Uterus (tissue), 2 donors: ENCODE measurements at regions not wholly inside any gene's neighbourhood (a gene's known extent, or its start where the extent isn't known, plus 50 kb on each side); places are given as distances from the start of the nearest gene placed in this dataset.

ENCODE experiments used
- POLR2A ChIP-seq, 2 donors: fragments of 450-650 bp; IDR thresholded peaks; one replicate each; pipeline ENCODE4 v1.6.1; 2016; ENCODE audit warnings: antibody characterized with exemption in 2 of 2, mild to moderate bottlenecking in 1 of 2, moderate library complexity in 1 of 2
- TF ChIP-seq, protein P1 (sequence below), 4 experiments: fragments of 200-600 bp in 2 of 4; fragments of 450-650 bp in 2 of 4; sonication (generic) in 2 of 4; IDR thresholded peaks; one replicate each; pipeline ENCODE4 v1.5.1; 2016 to 2019; ENCODE audit warnings: antibody characterized with exemption in 4 of 4, mild to moderate bottlenecking in 2 of 4, moderate library complexity in 1 of 4

DNA sequence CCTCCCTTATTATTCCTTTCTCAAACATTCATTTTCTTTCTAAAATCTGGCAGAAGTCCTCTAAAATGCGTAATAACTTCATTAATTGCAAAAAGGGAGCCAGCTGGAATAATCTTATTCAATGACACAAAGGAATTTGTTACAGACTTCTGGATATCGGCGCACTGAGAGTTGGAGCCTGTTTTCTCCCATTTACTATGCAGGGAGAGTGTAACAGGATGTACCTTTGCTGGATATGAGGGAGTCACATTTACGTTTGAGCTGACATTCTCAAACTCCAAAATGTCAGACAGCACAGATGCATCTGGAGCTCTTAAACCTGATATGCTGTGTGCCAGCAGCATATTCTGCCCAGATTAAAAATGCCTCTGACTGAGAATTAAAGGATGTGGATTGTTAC is 275.3 kb downstream of the TMX3 start:
- TF ChIP-seq, protein P1, sequence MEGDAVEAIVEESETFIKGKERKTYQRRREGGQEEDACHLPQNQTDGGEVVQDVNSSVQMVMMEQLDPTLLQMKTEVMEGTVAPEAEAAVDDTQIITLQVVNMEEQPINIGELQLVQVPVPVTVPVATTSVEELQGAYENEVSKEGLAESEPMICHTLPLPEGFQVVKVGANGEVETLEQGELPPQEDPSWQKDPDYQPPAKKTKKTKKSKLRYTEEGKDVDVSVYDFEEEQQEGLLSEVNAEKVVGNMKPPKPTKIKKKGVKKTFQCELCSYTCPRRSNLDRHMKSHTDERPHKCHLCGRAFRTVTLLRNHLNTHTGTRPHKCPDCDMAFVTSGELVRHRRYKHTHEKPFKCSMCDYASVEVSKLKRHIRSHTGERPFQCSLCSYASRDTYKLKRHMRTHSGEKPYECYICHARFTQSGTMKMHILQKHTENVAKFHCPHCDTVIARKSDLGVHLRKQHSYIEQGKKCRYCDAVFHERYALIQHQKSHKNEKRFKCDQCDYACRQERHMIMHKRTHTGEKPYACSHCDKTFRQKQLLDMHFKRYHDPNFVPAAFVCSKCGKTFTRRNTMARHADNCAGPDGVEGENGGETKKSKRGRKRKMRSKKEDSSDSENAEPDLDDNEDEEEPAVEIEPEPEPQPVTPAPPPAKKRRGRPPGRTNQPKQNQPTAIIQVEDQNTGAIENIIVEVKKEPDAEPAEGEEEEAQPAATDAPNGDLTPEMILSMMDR (IDR thresholded peaks at IDR 0.05): no peak
- no peak for TF ChIP-seq POLR2A (IDR thresholded peaks at IDR 0.05)
